ENCODE measurements at regions not wholly inside any gene's neighbourhood (a gene's known extent, or its start where the extent isn't known, plus 50 kb on each side); places are given as distances from the start of the nearest gene placed in this dataset.
A peak's percentile ranks its signal among the peaks of the same experiment; 100 is the strongest.

DNA sequence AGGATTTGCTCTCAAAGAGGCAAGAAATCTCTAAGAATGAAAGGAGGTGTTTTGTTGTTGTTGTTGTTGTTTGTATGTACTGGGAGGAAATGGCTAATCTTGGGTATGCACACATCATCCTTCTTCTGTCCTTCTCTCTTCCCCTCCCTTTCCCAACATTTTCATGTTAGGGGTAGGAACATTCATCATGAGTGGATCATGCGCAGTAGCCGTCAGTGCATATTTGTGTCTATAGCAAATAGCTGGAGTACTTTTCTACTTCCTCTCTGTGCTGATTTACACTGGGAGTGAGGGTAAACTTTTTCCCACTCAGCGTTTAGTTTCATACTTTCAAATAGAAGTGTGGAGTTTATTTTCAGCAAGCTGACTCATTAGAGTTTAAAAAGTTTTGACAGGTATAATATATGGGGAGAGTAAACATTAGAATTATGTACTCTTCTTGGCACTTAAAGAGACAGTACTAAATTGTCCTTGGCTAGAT, 80.5 kb upstream of the PRKG1 start:
- TF ChIP-seq, protein P1, sequence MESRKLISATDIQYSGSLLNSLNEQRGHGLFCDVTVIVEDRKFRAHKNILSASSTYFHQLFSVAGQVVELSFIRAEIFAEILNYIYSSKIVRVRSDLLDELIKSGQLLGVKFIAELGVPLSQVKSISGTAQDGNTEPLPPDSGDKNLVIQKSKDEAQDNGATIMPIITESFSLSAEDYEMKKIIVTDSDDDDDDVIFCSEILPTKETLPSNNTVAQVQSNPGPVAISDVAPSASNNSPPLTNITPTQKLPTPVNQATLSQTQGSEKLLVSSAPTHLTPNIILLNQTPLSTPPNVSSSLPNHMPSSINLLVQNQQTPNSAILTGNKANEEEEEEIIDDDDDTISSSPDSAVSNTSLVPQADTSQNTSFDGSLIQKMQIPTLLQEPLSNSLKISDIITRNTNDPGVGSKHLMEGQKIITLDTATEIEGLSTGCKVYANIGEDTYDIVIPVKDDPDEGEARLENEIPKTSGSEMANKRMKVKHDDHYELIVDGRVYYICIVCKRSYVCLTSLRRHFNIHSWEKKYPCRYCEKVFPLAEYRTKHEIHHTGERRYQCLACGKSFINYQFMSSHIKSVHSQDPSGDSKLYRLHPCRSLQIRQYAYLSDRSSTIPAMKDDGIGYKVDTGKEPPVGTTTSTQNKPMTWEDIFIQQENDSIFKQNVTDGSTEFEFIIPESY (IDR thresholded peaks at IDR 0.05) = no peak
- TF ChIP-seq JUND (IDR thresholded peaks at IDR 0.05) (no peak), HNF4G (IDR thresholded peaks at IDR 0.05) (no peak), FOXA2 (IDR thresholded peaks at IDR 0.05) (no peak), SP1 (IDR thresholded peaks at IDR 0.05) (no peak), TAF1 (conservative IDR thresholded peaks at IDR 0.05) (no peak), GABPA (IDR thresholded peaks at IDR 0.05 in 1 of 2, conservative IDR thresholded peaks at IDR 0.05 in 1 of 2) (no peak), HNF4A (conservative IDR thresholded peaks at IDR 0.05) (no peak), YY1 (IDR thresholded peaks at IDR 0.05) (no peak)
- TF ChIP-seq, protein P2, sequence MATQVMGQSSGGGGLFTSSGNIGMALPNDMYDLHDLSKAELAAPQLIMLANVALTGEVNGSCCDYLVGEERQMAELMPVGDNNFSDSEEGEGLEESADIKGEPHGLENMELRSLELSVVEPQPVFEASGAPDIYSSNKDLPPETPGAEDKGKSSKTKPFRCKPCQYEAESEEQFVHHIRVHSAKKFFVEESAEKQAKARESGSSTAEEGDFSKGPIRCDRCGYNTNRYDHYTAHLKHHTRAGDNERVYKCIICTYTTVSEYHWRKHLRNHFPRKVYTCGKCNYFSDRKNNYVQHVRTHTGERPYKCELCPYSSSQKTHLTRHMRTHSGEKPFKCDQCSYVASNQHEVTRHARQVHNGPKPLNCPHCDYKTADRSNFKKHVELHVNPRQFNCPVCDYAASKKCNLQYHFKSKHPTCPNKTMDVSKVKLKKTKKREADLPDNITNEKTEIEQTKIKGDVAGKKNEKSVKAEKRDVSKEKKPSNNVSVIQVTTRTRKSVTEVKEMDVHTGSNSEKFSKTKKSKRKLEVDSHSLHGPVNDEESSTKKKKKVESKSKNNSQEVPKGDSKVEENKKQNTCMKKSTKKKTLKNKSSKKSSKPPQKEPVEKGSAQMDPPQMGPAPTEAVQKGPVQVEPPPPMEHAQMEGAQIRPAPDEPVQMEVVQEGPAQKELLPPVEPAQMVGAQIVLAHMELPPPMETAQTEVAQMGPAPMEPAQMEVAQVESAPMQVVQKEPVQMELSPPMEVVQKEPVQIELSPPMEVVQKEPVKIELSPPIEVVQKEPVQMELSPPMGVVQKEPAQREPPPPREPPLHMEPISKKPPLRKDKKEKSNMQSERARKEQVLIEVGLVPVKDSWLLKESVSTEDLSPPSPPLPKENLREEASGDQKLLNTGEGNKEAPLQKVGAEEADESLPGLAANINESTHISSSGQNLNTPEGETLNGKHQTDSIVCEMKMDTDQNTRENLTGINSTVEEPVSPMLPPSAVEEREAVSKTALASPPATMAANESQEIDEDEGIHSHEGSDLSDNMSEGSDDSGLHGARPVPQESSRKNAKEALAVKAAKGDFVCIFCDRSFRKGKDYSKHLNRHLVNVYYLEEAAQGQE (IDR thresholded peaks at IDR 0.05) = no peak
- TF ChIP-seq, protein P3, sequence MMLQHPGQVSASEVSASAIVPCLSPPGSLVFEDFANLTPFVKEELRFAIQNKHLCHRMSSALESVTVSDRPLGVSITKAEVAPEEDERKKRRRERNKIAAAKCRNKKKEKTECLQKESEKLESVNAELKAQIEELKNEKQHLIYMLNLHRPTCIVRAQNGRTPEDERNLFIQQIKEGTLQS (IDR thresholded peaks at IDR 0.05) = no peak
- Histone ChIP-seq H3K4me1 (ENCODE audit: control insufficient read depth in 4 of 4, insufficient read depth in 4 of 4, low read length in 3 of 4) (peaks cover 3 to 17% (median 10%) of the 10 kb centered on the region in 4 donors), H3K4me3 (ENCODE audit: low read depth in 1 of 3, low read length in 3 of 3) (no peak overlapping the region), H3K9me3 (ENCODE audit: control insufficient read depth in 4 of 4, low read length in 3 of 4) (no peaks in the 10 kb centered on the region), H3K27ac (ENCODE audit: low read depth in 1 of 2, low read length in 2 of 2) (peak overlapping the region; percentile 60 to 67), H3K36me3 (ENCODE audit: control insufficient read depth in 4 of 4, insufficient read depth in 3 of 4, low read depth in 1 of 4, low read length in 3 of 4) (no peaks in the 10 kb centered on the region), H3K27me3 (ENCODE audit: control insufficient read depth in 4 of 4, insufficient read depth in 4 of 4, low read length in 3 of 4) (peaks cover 0 to 12% (median 3%) of the 10 kb centered on the region in 4 donors), H3K9ac (ENCODE audit: low read depth in 1 of 2, low read length in 2 of 2) (no peak overlapping the region)
- 50% methylated on average over 3 of the region's 3 CpGs for WGBS
- no peak for DNase-seq (ENCODE audit: low spot score)

DNA sequence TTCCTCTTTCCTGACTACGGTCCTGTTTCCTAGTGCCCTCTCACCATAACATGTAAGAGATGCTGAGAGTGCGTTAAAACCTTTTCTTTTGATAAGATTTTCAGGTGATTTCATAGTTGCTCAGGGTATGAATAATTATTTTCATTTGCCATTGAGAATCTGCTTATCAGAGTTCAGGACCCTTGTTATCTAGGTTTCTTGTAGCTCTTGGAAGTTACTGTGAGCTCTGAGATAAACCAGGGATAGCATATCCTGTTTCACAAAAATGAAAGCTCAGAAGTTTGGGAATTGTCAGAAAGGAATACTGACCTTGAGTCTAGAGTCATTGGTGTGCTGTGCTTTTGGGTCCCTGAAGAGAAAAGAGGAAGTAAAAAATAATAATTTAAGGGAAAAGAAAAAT, 76.8 kb upstream of the PRKG1 start:
- Histone ChIP-seq H3K4me3 (ENCODE audit: low read depth in 1 of 3, low read length in 3 of 3) (no peak overlapping the region), H3K9me3 (ENCODE audit: control insufficient read depth in 4 of 4, low read length in 3 of 4) (no peaks in the 10 kb centered on the region), H3K4me1 (ENCODE audit: control insufficient read depth in 4 of 4, insufficient read depth in 4 of 4, low read length in 3 of 4) (peaks cover 0 to 3% (median under 1%) of the 10 kb centered on the region in 4 donors), H3K27me3 (ENCODE audit: control insufficient read depth in 4 of 4, insufficient read depth in 4 of 4, low read length in 3 of 4) (peaks cover 0 to 3% (median under 1%) of the 10 kb centered on the region in 4 donors), H3K9ac (ENCODE audit: low read depth in 1 of 2, low read length in 2 of 2) (no peak overlapping the region), H3K27ac (ENCODE audit: low read depth in 1 of 2, low read length in 2 of 2) (no peak overlapping the region), H3K36me3 (ENCODE audit: control insufficient read depth in 4 of 4, insufficient read depth in 3 of 4, low read depth in 1 of 4, low read length in 3 of 4) (no peaks in the 10 kb centered on the region)
- WGBS = 59% methylated on average over 2 of the region's 2 CpGs
- no peak for DNase-seq (ENCODE audit: low spot score)
- TF ChIP-seq FOXA2 (IDR thresholded peaks at IDR 0.05) (no peak), GABPA (IDR thresholded peaks at IDR 0.05 in 1 of 2, conservative IDR thresholded peaks at IDR 0.05 in 1 of 2) (no peak), TAF1 (conservative IDR thresholded peaks at IDR 0.05) (no peak), RAD21 (IDR thresholded peaks at IDR 0.05) (no peak), NR2F2 (IDR thresholded peaks at IDR 0.05) (no peak), JUND (IDR thresholded peaks at IDR 0.05) (no peak), YY1 (IDR thresholded peaks at IDR 0.05) (no peak), SP1 (IDR thresholded peaks at IDR 0.05) (no peak), EGR1 (IDR thresholded peaks at IDR 0.05; ENCODE audit: low read depth in 2 of 2) (no peak), RXRA (IDR thresholded peaks at IDR 0.05) (no peak), HNF4G (IDR thresholded peaks at IDR 0.05) (no peak), HNF4A (conservative IDR thresholded peaks at IDR 0.05) (no peak)
- TF ChIP-seq, protein P1 (IDR thresholded peaks at IDR 0.05) = no peak
- TF ChIP-seq, protein P4, sequence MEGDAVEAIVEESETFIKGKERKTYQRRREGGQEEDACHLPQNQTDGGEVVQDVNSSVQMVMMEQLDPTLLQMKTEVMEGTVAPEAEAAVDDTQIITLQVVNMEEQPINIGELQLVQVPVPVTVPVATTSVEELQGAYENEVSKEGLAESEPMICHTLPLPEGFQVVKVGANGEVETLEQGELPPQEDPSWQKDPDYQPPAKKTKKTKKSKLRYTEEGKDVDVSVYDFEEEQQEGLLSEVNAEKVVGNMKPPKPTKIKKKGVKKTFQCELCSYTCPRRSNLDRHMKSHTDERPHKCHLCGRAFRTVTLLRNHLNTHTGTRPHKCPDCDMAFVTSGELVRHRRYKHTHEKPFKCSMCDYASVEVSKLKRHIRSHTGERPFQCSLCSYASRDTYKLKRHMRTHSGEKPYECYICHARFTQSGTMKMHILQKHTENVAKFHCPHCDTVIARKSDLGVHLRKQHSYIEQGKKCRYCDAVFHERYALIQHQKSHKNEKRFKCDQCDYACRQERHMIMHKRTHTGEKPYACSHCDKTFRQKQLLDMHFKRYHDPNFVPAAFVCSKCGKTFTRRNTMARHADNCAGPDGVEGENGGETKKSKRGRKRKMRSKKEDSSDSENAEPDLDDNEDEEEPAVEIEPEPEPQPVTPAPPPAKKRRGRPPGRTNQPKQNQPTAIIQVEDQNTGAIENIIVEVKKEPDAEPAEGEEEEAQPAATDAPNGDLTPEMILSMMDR (IDR thresholded peaks at IDR 0.05; ENCODE audit: low read depth, low read length, missing input control) = no peak
- TF ChIP-seq, protein P2 (IDR thresholded peaks at IDR 0.05) = no peak
- TF ChIP-seq, protein P5, sequence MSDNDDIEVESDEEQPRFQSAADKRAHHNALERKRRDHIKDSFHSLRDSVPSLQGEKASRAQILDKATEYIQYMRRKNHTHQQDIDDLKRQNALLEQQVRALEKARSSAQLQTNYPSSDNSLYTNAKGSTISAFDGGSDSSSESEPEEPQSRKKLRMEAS (IDR thresholded peaks at IDR 0.05) = no peak
- TF ChIP-seq, protein P3 (IDR thresholded peaks at IDR 0.05) = no peak

Measured in liver (tissue), 8 donors.